H9 (cell line): ENCODE measurements at regions not wholly inside any gene's neighbourhood (a gene's known extent, or its start where the extent isn't known, plus 50 kb on each side); places are given as distances from the start of the nearest gene placed in this dataset.
"Not testable (repeated sequence)": the region's sequence is repeated elsewhere in the genome, so short reads cannot be mapped to it uniquely, and the experiment has no call there.

Experiments used
- DNase-seq: peaks from one replicate; pipeline ENCODE4 v3.0.0-alpha.2; 2017
- H2AFZ ChIP-seq: one replicate; pipeline ENCODE4 v1.6.1; 2013; ENCODE audit warnings: mild to moderate bottlenecking, low read length, control low read depth, moderate library complexity
- H2AK5ac ChIP-seq: 2 replicates; pipeline ENCODE4 v1.6.1; 2013; ENCODE audit warnings: low read length, control low read depth, mixed read lengths; ENCODE audit not compliant: insufficient read length
- H2BK120ac ChIP-seq: one replicate; pipeline ENCODE4 v1.6.1; 2013; ENCODE audit warnings: low read depth, mild to moderate bottlenecking, low read length, control low read depth, inconsistent platforms; ENCODE audit not compliant: poor library complexity, severe bottlenecking
- H2BK12ac ChIP-seq: 2 replicates; pipeline ENCODE4 v1.6.1; 2013; ENCODE audit warnings: low read length, control low read depth, mixed read lengths, low read depth; ENCODE audit not compliant: insufficient read length
- H2BK15ac ChIP-seq: 2 replicates; pipeline ENCODE4 v1.6.1; 2013; ENCODE audit warnings: low read depth, low read length, control low read depth
- H2BK20ac ChIP-seq: one replicate; pipeline ENCODE4 v1.6.1; 2013; ENCODE audit warnings: low read depth, mild to moderate bottlenecking, low read length, control low read depth, inconsistent platforms; ENCODE audit not compliant: poor library complexity, severe bottlenecking
- H2BK5ac ChIP-seq: 2 replicates; pipeline ENCODE4 v1.6.1; 2013; ENCODE audit warnings: low read length, control low read depth, mixed read lengths; ENCODE audit not compliant: insufficient read length
- H3K14ac ChIP-seq: 2 replicates; pipeline ENCODE4 v1.6.1; 2013; ENCODE audit warnings: low read length, control low read depth; ENCODE audit not compliant: insufficient read depth
- H3K18ac ChIP-seq: 2 replicates; pipeline ENCODE4 v1.6.1; 2013; ENCODE audit warnings: low read depth, mild to moderate bottlenecking, mixed read lengths, low read length, control low read depth; ENCODE audit not compliant: insufficient read length
- H3K23ac ChIP-seq: 2 replicates; pipeline ENCODE4 v1.6.1; 2013; ENCODE audit warnings: low read length, control low read depth, mixed read lengths, low read depth; ENCODE audit not compliant: insufficient read length
- H3K23me2 ChIP-seq: 2 replicates; pipeline ENCODE4 v1.6.1; 2013; ENCODE audit warnings: low read depth, mild to moderate bottlenecking, mixed read lengths, low read length, control low read depth; ENCODE audit not compliant: insufficient read length, poor library complexity, severe bottlenecking
- H3K27ac ChIP-seq: 2 replicates; pipeline ENCODE4 v1.5.1; 2013; ENCODE audit warnings: low read length, control low read depth, mixed read lengths, low read depth; ENCODE audit not compliant: insufficient read length
- H3K27me3 ChIP-seq: 2 replicates; pipeline ENCODE4 v1.6.1; 2013; ENCODE audit warnings: low read length, control low read depth, inconsistent platforms; ENCODE audit not compliant: insufficient read depth
- H3K4ac ChIP-seq: 2 replicates; pipeline ENCODE4 v1.6.1; 2013; ENCODE audit warnings: low read depth, mild to moderate bottlenecking, control low read depth, inconsistent platforms, low read length, moderate library complexity
- H3K4me1 ChIP-seq: 2 replicates; pipeline ENCODE4 v1.6.1; 2013; ENCODE audit warnings: low read length, control low read depth, inconsistent platforms; ENCODE audit not compliant: insufficient read depth
- H3K4me2 ChIP-seq: 2 replicates; pipeline ENCODE4 v1.6.1; 2013; ENCODE audit warnings: low read length, control low read depth, mixed read lengths; ENCODE audit not compliant: insufficient read length, insufficient read depth
- H3K56ac ChIP-seq: 2 replicates; pipeline ENCODE4 v1.6.1; 2013; ENCODE audit warnings: low read depth, mild to moderate bottlenecking, mixed read lengths, low read length, control low read depth; ENCODE audit not compliant: insufficient read length
- H3K79me1 ChIP-seq: 2 replicates; pipeline ENCODE4 v1.6.1; 2013; ENCODE audit warnings: low read depth, mild to moderate bottlenecking, moderate library complexity, low read length, control low read depth, inconsistent platforms; ENCODE audit not compliant: insufficient read depth, poor library complexity, severe bottlenecking
- H3K79me2 ChIP-seq: 2 replicates; pipeline ENCODE4 v1.6.1; 2013; ENCODE audit warnings: low read length, control low read depth, inconsistent platforms; ENCODE audit not compliant: insufficient read depth
- H3K9ac ChIP-seq: 2 replicates; pipeline ENCODE4 v1.6.1; 2013; ENCODE audit warnings: low read length, control low read depth, mixed read lengths; ENCODE audit not compliant: insufficient read length; ENCODE audit errors: extremely low read depth
- H3K9me3 ChIP-seq: one replicate; pipeline ENCODE4 v1.6.1; 2013; ENCODE audit warnings: low read depth, low read length, inconsistent platforms; ENCODE audit not compliant: control insufficient read depth
- H3T11ph ChIP-seq: one replicate; pipeline ENCODE4 v1.6.1; 2013; ENCODE audit warnings: mild to moderate bottlenecking, low read length, control low read depth, inconsistent platforms
- H4K20me1 ChIP-seq: one replicate; pipeline ENCODE4 v1.6.1; 2013; ENCODE audit not compliant: control insufficient read depth, insufficient read length, insufficient read depth
- H4K5ac ChIP-seq: 2 replicates; pipeline ENCODE4 v1.6.1; 2013; ENCODE audit warnings: low read depth, mild to moderate bottlenecking, mixed read lengths, low read length, control low read depth; ENCODE audit not compliant: insufficient read length
- H4K8ac ChIP-seq: replicated peaks from 2 replicates; pipeline ENCODE4 v1.6.1; 2013; ENCODE audit warnings: low read length, control low read depth, mixed read lengths, low read depth; ENCODE audit not compliant: insufficient read length
- H4K91ac ChIP-seq: 2 replicates; pipeline ENCODE4 v1.6.1; 2013; ENCODE audit warnings: low read depth, mild to moderate bottlenecking, moderate library complexity, mixed read lengths, low read length, control low read depth; ENCODE audit not compliant: insufficient read length
- H3K27ac Mint-ChIP-seq, 3 experiments: 2 replicates in 2 of 3; 3 replicates in 1 of 3; pipeline ENCODE4 v1.8.0; 2020 to 2021; ENCODE audit warnings: mixed read lengths in 3 of 3, mild to moderate bottlenecking in 1 of 3, moderate library complexity in 1 of 3
- H3K27me3 Mint-ChIP-seq: 2 replicates; pipeline ENCODE4 v1.8.0; 2021; ENCODE audit warnings: low read depth, mild to moderate bottlenecking, moderate library complexity, mixed read lengths
- H3K36me3 Mint-ChIP-seq, 3 experiments: 2 replicates in 2 of 3; 3 replicates in 1 of 3; pipeline ENCODE4 v1.8.0; 2020 to 2021; ENCODE audit warnings: low read depth in 3 of 3, mixed read lengths in 3 of 3; ENCODE audit not compliant: insufficient read depth in 1 of 3
- H3K4me1 Mint-ChIP-seq, 2 experiments: 2 replicates each; pipeline ENCODE4 v1.8.0; 2020; ENCODE audit warnings: mixed read lengths in 2 of 2
- H3K4me3 Mint-ChIP-seq, 2 experiments: 2 replicates in 1 of 2; 3 replicates in 1 of 2; pipeline ENCODE4 v1.8.0; 2020 to 2021; ENCODE audit warnings: mild to moderate bottlenecking in 2 of 2, mixed read lengths in 2 of 2, moderate library complexity in 1 of 2
- H3K9me3 Mint-ChIP-seq, 2 experiments: 2 replicates in 1 of 2; 3 replicates in 1 of 2; pipeline ENCODE4 v1.8.0; 2020; ENCODE audit warnings: mild to moderate bottlenecking in 2 of 2, mixed read lengths in 2 of 2, moderate library complexity in 1 of 2
- CTCF ChIP-seq: fragments of 200-600 bp; sonication (generic); conservative IDR thresholded peaks from 3 replicates; pipeline ENCODE4 v1.8.0; 2021; ENCODE audit warnings: antibody characterized with exemption, mild to moderate bottlenecking
- WGBS: extraction: QIAGEN DNeasy Blood & Tissue Kit; methylation state at CpG from one replicate; pipeline ENCODE4 v1.1.7; 2013; ENCODE audit warnings: missing lambda C conversion rate, low lambda C conversion rate, mixed read lengths; ENCODE audit not compliant: insufficient read length; ENCODE audit errors: extremely low coverage; 5-methylcytosine and 5-hydroxymethylcytosine counted together

- Histone ChIP-seq H2BK120ac (no peak overlapping the region), H2BK5ac (no peak overlapping the region), H3K4me2 (no peak overlapping the region), H3T11ph (no peak overlapping the region), H4K20me1 (no peaks in the 10 kb centered on the region), H4K91ac (no peak overlapping the region), H2AK5ac (no peak overlapping the region), H3K18ac (no peak overlapping the region), H3K4me1 (no peaks in the 10 kb centered on the region), H3K9me3 (no peaks in the 10 kb centered on the region), H3K14ac (no peak overlapping the region), H3K79me2 (no peaks in the 10 kb centered on the region), H3K4ac (no peak overlapping the region), H4K5ac (no peak overlapping the region), H3K79me1 (no peaks in the 10 kb centered on the region), H2BK12ac (no peak overlapping the region), H2BK20ac (no peak overlapping the region), H3K56ac (no peak overlapping the region), H4K8ac (no peak overlapping the region), H3K27me3 (no peaks in the 10 kb centered on the region), H2AFZ (no peak overlapping the region), H3K9ac (no peak overlapping the region), H3K23me2 (no peaks in the 10 kb centered on the region), H3K27ac (no peak overlapping the region), H2BK15ac (no peak overlapping the region), H3K23ac (no peak overlapping the region)
- Mint-ChIP-seq H3K36me3 (peaks cover 0 to 4% (median 3%) of the 10 kb centered on the region in 3 experiments; a peak in 3 of 7 replicates), H3K9me3 (no peaks in the 10 kb centered on the region; a peak in 1 of 5 replicates), H3K4me1 (no peaks in the 10 kb centered on the region), H3K4me3 (no peak overlapping the region), H3K27ac (no peak overlapping the region), H3K27me3 (no peaks in the 10 kb centered on the region)
- DNase-seq: no peak
- no peak for TF ChIP-seq CTCF
- WGBS: no CpG with 5 or more reads among the region's 3 CpGs
Observed at GRCh38 chr1:219322766-219323165, 149.1 kb downstream of the LYPLAL1 start.

GRCh38 chr1:219320563-219320962 lies 146.9 kb downstream of the LYPLAL1 start:
- H2BK5ac ChIP-seq, H4K8ac ChIP-seq, H3K27ac ChIP-seq, H3K27me3 Mint-ChIP-seq, H4K20me1 ChIP-seq, H4K5ac ChIP-seq, H3K79me2 ChIP-seq, H4K91ac ChIP-seq, H3K18ac ChIP-seq, H3K56ac ChIP-seq, H3K9me3 ChIP-seq, H3K4me2 ChIP-seq, H3K79me1 ChIP-seq, H2BK12ac ChIP-seq, H3K27ac Mint-ChIP-seq, H2BK120ac ChIP-seq, H3T11ph ChIP-seq, H3K14ac ChIP-seq, H3K36me3 Mint-ChIP-seq, H2BK20ac ChIP-seq, H3K9me3 Mint-ChIP-seq, H3K23ac ChIP-seq, H3K4me1 Mint-ChIP-seq, H2BK15ac ChIP-seq, H3K4me1 ChIP-seq, H3K4me3 Mint-ChIP-seq, H2AK5ac ChIP-seq, H3K9ac ChIP-seq, H3K4ac ChIP-seq, H3K23me2 ChIP-seq, H2AFZ ChIP-seq, H3K27me3 ChIP-seq, DNase-seq: not testable (repeated sequence)
- WGBS: no CpG with 5 or more reads among the region's 5 CpGs
